ENCODE measurements at regions not wholly inside any gene's neighbourhood (a gene's known extent, or its start where the extent isn't known, plus 50 kb on each side); places are given as distances from the start of the nearest gene placed in this dataset.

DNA sequence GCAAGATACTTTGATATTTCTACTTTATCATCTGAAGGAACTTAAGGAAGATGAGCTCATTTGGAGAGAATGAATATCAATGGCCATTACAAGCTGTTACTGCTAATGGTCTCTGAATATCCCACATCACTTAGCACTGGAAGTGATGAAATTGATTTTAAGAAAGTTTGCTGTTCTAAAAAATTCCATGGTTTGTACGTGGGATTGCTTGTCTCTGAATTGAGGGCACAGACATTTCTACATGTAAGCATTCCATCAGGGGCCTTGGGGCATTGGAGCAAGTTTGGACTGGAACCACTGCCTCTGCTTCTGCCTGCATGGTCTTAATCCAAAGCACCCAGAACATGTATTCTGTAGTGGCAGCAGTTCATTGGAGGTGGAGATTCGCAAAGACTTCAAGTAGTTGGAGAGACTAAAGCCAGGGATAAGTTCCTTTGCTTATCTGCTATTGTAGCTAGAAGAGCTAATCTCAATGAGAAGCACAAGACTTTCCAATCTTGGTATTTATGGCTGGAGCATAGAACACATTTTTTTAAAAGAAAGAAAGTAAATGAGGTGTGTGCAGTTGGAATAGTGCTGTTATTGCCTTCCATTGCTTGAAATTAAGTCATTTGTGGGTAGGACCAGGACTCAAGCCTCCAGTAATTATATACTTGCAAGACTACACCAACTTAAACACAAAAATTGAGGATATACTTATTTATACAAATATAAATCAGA lies 424.2 kb downstream of the SPATA31D1 start (continued):
- TF ChIP-seq, protein P1, sequence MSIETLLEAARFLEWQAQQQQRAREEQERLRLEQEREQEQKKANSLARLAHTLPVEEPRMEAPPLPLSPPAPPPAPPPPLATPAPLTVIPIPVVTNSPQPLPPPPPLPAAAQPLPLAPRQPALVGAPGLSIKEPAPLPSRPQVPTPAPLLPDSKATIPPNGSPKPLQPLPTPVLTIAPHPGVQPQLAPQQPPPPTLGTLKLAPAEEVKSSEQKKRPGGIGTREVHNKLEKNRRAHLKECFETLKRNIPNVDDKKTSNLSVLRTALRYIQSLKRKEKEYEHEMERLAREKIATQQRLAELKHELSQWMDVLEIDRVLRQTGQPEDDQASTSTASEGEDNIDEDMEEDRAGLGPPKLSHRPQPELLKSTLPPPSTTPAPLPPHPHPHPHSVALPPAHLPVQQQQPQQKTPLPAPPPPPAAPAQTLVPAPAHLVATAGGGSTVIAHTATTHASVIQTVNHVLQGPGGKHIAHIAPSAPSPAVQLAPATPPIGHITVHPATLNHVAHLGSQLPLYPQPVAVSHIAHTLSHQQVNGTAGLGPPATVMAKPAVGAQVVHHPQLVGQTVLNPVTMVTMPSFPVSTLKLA (conservative IDR thresholded peaks at IDR 0.05): no peak
- no peak for TF ChIP-seq PKNOX1 (IDR thresholded peaks at IDR 0.05)
- TF ChIP-seq NCOA6 (IDR thresholded peaks at IDR 0.05): no peak
- TF ChIP-seq, protein P2, sequence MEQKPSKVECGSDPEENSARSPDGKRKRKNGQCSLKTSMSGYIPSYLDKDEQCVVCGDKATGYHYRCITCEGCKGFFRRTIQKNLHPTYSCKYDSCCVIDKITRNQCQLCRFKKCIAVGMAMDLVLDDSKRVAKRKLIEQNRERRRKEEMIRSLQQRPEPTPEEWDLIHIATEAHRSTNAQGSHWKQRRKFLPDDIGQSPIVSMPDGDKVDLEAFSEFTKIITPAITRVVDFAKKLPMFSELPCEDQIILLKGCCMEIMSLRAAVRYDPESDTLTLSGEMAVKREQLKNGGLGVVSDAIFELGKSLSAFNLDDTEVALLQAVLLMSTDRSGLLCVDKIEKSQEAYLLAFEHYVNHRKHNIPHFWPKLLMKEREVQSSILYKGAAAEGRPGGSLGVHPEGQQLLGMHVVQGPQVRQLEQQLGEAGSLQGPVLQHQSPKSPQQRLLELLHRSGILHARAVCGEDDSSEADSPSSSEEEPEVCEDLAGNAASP (IDR thresholded peaks at IDR 0.05): no peak

DNA sequence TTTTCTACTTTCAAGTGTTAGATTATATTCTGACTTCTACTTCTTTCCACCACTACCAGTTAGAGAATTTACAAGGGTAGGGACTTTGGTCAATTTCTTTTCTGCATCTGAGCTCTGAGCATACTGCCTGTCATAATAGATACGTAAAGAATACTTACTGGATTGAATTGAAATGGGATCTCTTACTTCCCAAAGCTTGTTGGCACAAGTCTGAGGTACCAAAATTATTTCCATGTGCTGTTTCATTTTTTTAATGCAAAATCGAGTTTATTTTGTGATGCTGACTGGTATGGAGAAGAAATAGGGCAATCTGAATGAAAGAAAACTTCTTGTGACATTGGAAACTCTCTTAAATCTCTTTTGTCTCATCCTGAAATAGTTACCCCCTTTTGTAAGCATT lies 428.9 kb downstream of the SPATA31D1 start:
- no peak overlapping the region for H2AFZ ChIP-seq (ENCODE audit: low read depth, low read length)
- 7% methylated on average over 2 of the region's 2 CpGs for WGBS (ENCODE audit: insufficient coverage, low coverage, missing lambda C conversion rate)
- BruUV-seq (replicated peaks): no TSS peak
- intact Hi-C loops (cut with micrococcal nuclease) (no loop called here), in situ Hi-C loops (cut with MboI) (no loop called here)
- DNase-seq (ENCODE audit: extremely low read depth in 1 of 4, low spot score in 3 of 4): no peak
- no peaks in the 10 kb centered on the region for H3K27me3 ChIP-seq (ENCODE audit: control insufficient read depth in 2 of 2, insufficient read depth in 2 of 2, low read length in 2 of 2)
- ATAC-seq: no peak
- no peaks in the 10 kb centered on the region for H3K79me2 ChIP-seq (ENCODE audit: control insufficient read depth, insufficient read depth, low read length)
- no peak overlapping the region for H3K27ac ChIP-seq (ENCODE audit: extremely low read depth, low read depth, low read length)
- H3K4me1 ChIP-seq (replicated peaks in 1 of 2; ENCODE audit: control insufficient read depth in 2 of 2, insufficient read depth in 2 of 2, low read length in 2 of 2): no peaks in the 10 kb centered on the region
- CTCF ChIA-PET (ENCODE audit: low intra/inter-chr PET ratio): no interaction called here
- H4K20me1 ChIP-seq (replicated peaks; ENCODE audit: control insufficient read depth, insufficient read depth, low read length): no peaks in the 10 kb centered on the region
- H3K9ac ChIP-seq (ENCODE audit: insufficient read depth in 1 of 2, low read depth in 2 of 2, low read length in 2 of 2): no peak overlapping the region
- H3K36me3 ChIP-seq (ENCODE audit: control insufficient read depth, insufficient read depth, low read length): no peaks in the 10 kb centered on the region
- H3K4me2 ChIP-seq (ENCODE audit: insufficient read depth, low read length): no peak overlapping the region
- H3K4me3 ChIP-seq: no peak overlapping the region
- no peaks in the 10 kb centered on the region for H3K9me1 ChIP-seq (ENCODE audit: control insufficient read depth, insufficient read depth, low read length)
- POLR2A ChIA-PET: no interaction called here
- FAIRE-seq: no peak
- H3K9me3 ChIP-seq (replicated peaks; ENCODE audit: control insufficient read depth, insufficient read depth, low read depth, low read length): no peaks in the 10 kb centered on the region
- TF ChIP-seq KDM4B (IDR thresholded peaks at IDR 0.05; ENCODE audit: borderline replicate concordance in 2 of 2, low read depth in 1 of 2) (no peak), IRF9 (tag; IDR thresholded peaks at IDR 0.05) (no peak), ZNF436 (CRISPR knock-in tag; IDR thresholded peaks at IDR 0.05) (no peak), L3MBTL2 (IDR thresholded peaks at IDR 0.05) (no peak), ELF4 (CRISPR knock-in tag; IDR thresholded peaks at IDR 0.05) (no peak), SFPQ (IDR thresholded peaks at IDR 0.05; ENCODE audit: low read depth, low read length) (no peak)
- TF ChIP-seq, protein P3, sequence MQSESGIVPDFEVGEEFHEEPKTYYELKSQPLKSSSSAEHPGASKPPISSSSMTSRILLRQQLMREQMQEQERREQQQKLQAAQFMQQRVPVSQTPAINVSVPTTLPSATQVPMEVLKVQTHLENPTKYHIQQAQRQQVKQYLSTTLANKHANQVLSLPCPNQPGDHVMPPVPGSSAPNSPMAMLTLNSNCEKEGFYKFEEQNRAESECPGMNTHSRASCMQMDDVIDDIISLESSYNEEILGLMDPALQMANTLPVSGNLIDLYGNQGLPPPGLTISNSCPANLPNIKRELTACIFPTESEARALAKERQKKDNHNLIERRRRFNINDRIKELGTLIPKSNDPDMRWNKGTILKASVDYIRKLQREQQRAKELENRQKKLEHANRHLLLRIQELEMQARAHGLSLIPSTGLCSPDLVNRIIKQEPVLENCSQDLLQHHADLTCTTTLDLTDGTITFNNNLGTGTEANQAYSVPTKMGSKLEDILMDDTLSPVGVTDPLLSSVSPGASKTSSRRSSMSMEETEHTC (IDR thresholded peaks at IDR 0.05): no peak

Measured in K562 (cell line).